ENCODE measurements at regions not wholly inside any gene's neighbourhood (a gene's known extent, or its start where the extent isn't known, plus 50 kb on each side); places are given as distances from the start of the nearest gene placed in this dataset.

DNA sequence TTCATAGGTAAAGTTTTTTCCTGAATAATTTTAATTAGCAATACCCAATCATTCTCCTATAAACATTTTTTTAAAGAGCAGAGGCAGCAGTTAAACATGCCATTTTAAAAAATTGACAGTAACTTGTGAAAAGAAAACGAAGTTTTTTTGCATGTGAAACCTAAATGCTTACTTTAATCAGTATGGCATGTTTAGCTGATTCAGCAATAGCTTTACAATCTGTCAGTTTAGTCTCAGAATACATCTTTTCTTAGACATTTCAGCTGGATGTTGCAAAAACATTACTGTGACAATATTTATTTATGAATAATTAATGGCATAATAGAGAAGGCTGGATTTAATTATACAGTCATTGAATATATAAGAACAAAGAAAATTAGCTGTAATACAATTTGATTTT, 1132.4 kb upstream of the ADGRL2 start:
- TF ChIP-seq, protein P1, sequence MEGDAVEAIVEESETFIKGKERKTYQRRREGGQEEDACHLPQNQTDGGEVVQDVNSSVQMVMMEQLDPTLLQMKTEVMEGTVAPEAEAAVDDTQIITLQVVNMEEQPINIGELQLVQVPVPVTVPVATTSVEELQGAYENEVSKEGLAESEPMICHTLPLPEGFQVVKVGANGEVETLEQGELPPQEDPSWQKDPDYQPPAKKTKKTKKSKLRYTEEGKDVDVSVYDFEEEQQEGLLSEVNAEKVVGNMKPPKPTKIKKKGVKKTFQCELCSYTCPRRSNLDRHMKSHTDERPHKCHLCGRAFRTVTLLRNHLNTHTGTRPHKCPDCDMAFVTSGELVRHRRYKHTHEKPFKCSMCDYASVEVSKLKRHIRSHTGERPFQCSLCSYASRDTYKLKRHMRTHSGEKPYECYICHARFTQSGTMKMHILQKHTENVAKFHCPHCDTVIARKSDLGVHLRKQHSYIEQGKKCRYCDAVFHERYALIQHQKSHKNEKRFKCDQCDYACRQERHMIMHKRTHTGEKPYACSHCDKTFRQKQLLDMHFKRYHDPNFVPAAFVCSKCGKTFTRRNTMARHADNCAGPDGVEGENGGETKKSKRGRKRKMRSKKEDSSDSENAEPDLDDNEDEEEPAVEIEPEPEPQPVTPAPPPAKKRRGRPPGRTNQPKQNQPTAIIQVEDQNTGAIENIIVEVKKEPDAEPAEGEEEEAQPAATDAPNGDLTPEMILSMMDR (conservative IDR thresholded peaks at IDR 0.05): no peak
- H3K27ac ChIP-seq: no peak overlapping the region

DNA sequence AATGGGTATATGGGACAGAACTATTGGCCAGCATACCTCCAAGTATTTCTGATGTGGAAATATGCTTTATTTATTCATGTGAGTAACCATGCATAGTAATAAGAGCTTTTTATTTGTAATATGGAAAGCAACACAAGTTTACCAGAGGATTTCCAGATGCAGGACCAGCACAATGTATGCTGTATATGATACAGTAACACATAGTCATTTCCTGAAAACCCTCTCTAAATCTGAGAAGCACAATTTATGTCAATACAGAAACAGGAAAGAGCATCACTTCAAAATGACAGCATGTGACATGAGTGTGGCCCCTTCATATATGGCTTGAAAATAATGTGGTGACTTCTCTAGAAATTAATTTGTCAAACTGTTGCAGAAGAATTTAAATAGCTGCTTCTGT, 1134.7 kb upstream of the ADGRL2 start:
- TF ChIP-seq, protein P1 (conservative IDR thresholded peaks at IDR 0.05): no peak
- no peak overlapping the region for H3K27ac ChIP-seq

DNA sequence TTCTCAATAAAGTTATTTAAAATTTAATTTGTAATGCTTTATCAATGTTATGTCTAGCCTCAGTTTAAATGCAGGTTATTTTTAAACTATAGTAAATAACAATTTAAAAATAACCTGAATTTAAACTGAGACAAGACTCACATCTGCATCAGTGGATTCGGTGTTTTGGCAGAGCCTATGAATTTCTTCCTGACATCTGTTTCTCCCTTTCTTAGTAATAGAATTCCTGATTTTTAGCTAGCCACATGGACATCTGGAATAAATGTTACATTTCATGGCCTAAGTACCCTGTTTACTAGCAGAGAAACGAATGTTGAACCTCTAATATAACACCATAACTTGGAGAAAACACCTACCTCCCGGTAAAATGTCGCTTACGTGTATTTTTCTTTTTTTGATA, 1141.6 kb upstream of the ADGRL2 start:
- H3K27ac ChIP-seq: no peak overlapping the region
- TF ChIP-seq, protein P1 (conservative IDR thresholded peaks at IDR 0.05): no peak

DNA sequence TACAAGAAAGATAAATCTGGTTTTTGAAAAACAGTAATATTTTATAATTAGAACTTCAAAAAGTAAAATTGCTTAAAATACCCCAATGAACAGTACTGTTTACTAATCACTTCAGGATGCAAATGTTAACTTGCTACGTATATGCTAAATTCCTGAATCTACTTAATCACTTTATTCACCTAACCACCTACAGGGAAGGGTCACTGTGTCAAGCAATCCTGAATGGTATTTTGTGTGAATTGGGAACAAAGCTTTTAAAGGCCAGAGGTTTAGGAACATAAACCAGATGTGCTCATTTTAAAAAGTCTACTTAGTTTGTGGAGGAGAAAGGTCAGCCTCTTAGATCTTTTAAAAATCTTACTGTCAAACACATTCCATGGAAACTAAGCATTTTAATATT, 1143.0 kb upstream of the ADGRL2 start:
- TF ChIP-seq, protein P1 (conservative IDR thresholded peaks at IDR 0.05): no peak
- no peak overlapping the region for H3K27ac ChIP-seq

DNA sequence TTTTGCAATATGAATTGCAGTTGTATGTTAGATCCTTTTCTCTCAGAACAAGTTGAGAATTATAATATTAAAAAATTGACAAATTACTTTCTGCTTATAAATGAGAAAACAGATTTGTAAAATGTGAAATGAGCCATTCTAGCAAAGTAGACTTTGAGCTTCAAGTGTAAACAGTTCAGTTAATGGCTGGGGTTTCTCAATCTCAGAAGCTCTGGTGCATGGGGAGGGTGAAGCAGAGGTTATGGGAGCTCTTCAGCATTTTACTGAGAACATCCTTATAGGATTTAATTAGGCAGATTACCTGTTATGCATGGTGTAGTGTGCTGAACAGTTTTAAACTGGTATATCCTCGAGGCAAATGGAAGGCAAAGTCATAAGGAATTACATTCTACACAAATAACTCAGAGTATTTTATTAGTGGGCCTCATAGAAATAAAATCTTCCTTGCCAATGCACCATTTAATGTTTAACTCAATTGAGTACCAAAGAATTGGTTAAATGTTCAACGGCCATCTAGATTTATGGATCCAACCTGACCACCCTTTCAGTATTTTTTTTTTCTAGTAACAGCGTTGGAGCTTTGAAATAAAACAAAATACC, 1143.6 kb upstream of the ADGRL2 start:
- TF ChIP-seq, protein P1 (conservative IDR thresholded peaks at IDR 0.05): no peak
- H3K27ac ChIP-seq: no peak overlapping the region

DNA sequence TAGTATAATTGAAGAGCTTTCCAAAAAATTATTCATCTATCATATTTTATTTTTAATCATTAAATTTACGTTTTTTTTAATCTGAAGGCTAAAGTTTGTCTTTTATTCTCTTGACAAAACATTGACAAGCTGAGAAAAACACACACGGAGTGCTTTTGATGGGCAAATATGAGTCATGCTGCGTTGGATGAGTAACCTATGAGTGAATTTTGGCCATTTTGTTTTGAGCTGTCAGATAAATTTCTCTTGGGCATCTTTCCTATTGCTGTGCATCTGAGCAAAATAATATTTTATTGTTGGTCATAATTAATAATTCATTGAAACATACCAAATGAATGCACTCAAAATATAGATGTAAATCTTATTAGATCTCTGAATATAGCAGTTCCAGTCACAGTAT, 1144.1 kb upstream of the ADGRL2 start:
- TF ChIP-seq, protein P1 (conservative IDR thresholded peaks at IDR 0.05): no peak
- no peak overlapping the region for H3K27ac ChIP-seq

DNA sequence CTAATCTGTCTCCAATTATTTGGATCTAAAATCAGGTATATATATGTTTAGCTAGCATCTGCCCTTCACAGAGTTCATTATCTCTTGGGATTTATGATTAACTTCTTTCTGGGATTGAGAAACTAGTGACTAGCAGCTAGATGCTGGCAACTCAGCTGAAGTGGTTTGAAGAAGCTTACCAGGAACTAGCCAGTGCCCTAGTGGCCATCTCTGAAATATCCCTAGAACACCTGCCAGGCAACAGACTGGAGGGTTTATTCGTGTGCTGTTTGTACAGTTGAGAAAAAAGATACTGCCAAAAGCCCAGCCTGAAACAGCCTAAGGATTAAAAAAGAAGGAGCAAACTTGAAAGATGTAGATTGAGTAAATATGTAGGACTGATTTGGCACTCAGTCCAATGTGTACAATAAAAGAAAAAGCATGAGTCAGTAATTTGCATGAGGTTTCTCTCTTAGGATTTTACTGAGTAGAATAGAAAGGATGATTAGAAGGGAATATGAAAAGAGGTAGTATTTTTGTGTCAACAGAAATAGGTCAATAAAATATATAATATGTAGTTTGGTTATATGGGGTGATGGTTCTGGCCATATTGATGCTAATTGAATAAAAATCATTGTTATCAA, 1144.6 kb upstream of the ADGRL2 start:
- H3K27ac ChIP-seq: no peak overlapping the region
- TF ChIP-seq, protein P1 (conservative IDR thresholded peaks at IDR 0.05): peak; percentile 66
